ENCODE measurements at regions not wholly inside any gene's neighbourhood (a gene's known extent, or its start where the extent isn't known, plus 50 kb on each side); places are given as distances from the start of the nearest gene placed in this dataset.

DNA sequence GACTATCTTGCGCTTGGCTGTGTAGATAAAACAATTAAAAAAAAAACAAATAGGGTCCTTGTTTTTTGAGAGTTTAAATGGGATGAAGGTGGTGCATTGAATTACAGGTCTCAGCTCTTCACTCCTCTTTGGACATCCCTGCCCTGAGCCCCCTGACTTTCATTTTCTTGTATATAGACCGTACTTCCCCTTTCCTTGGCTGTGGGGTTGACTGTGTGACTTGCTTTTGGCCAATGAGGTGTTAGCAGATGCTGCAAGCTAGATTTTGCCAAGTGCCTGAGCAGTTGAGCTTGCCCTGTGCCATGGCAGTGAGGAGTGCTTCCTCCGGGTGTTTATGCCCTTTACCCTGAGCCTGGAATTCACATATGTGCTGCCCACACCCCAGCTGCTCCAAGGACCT lies 386.1 kb upstream of the ZFP64 start:
- DNase-seq (ENCODE audit: low read depth in 2 of 2), result no peak

DNA sequence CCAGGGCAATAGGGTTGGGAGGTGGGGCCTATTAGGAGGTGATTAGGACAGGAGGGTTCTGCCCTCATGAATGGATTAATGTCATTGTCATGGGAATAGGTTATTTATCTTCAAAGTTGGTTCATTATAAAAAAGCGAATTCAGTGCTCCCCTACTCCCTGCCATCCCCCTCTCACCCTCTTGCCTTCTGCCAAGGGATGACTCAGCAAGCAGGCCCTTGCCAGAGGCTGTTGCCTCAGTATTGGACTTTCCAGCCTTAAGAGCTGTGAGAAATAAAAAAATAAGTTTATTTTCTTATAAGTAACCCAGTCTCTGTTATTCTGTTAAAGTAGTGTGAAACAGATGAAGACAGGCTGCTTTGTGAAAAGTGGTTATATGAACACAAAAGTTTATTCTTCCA lies 381.1 kb upstream of the ZFP64 start:
- DNase-seq (ENCODE audit: low read depth in 2 of 2), result no peak

DNA sequence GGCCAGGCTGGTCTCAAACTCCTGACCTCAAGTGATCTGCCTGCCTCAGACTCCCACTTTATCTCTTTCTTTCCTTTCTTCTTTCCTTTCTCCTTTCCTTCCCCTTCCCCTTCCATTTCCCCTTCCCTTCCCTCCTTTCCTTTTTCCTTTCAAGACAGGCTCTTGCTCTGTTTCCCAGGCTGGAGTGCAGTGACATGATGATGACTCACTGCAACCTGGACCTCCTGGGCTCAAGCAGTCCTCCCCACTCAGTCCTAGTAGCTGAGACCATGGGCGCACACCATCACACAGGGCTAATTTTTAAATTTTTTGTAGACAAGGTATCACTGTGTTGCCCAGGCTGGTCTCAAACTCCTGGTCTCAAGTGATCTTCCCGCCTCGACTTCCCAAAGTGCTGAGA lies 377.6 kb upstream of the ZFP64 start:
- DNase-seq (ENCODE audit: low read depth in 2 of 2), result no peak

DNA sequence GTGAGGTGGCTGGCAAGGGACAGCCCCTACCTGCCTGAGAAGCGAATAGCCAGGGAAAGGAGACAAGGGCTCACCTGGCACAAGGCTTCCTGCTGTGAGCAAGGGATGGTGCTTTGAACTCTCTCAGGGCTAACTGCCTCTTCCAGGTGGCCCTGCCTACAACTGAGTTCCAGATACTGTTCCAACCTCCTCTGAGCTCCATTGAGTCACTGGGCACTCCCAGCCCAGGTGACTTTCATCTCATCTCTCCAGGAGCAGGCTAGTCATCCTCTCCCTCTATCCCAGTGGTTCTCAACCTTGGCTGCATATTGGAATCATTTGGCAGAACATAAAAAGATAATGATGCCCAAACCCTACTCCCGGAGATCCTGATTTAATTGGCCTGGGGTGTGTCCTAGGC lies 374.0 kb upstream of the ZFP64 start:
- no peak for DNase-seq (ENCODE audit: low read depth in 2 of 2)

DNA sequence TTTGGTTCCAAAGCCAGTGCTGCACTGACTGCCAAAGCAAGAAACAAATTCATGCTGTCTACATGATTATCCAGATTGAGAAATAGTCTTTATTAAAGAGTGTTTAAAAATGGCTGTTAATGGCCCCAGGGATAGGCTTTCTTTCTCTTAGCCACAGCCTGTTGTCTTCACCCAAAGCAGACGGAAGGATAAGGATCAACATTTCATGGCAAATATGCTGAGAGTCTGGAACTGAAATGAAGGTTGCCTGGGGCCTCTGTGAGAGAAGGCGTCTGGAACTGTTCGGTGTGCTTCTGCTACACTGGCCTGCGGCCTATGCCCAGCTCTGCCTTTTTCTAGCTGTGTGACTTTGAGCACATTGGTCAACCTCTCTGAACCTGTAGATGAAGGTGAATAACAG lies 373.0 kb upstream of the ZFP64 start:
- DNase-seq (ENCODE audit: low read depth in 2 of 2), result no peak

DNA sequence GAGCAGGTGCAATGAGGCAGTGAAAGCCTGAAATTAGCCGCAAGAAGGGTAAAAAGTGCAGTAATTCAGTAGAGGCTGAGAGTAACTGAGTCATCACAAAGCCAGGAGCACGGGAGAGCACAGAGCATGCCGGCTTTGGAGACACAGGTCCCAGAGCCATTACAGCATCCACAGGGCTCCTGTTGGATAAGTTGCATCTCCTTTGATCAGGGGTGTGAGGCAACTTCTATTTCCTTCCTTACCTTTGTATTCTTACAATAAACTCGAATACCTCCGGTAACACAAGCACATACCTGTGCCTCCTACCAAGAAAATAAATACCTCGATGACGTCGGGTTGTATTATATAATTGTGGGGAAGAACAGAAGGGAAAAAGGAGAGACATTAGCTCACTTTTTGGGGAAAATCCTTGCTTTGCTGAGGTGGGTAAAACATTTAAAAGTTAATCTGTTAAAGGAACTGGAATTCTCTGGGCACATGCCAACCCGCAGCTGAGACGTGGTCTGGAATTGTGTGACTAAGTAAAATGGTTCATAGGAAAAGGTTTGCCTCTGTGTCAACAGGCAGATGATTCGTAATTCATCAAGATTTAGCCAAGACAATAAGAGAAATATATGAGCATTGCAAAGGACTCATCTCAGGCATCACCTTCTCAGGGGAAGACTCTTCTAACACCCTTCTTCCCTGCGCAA lies 360.7 kb upstream of the ZFP64 start:
- no peak for DNase-seq (ENCODE audit: low read depth in 2 of 2)

DNA sequence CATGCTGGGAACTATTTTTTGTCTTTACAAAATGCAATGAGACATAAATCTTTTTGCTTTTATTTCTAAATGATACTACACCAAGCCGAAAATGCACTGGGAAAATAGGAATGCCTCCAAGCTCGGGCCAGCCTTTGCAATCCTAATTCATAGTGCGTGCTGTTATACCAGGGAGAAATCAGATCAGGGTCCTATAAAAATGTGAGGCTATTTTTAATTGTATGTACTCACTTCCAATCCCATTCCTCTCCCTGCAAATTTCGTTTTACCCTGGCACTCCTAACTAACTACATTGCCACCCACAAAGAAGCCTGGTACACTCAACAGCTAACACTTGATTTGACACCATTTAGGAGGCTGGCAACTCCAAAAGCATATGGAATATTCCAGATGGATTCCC lies 350.6 kb upstream of the ZFP64 start:
- DNase-seq (ENCODE audit: low read depth in 2 of 2), result no peak

DNA sequence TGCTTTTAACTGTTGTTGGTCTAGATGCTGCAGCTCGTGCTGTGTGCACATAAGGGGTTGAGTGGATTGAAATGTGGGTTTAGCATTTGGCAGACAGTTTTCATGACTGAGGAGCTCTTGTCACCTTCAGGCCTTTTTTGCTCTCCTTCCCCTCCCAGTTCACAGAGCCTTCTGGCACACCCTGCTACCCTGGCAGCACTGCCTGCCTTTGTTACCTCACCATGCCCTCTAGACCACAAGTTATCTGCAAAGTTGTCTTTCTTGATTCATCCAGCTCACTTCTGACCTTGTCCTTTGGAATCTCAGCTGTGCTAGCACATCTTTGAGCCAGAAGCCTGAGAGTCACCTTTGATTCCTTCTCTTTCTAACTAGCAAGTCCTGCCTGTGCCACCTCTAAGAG lies 348.9 kb upstream of the ZFP64 start:
- DNase-seq (ENCODE audit: low read depth in 2 of 2), result no peak

DNA sequence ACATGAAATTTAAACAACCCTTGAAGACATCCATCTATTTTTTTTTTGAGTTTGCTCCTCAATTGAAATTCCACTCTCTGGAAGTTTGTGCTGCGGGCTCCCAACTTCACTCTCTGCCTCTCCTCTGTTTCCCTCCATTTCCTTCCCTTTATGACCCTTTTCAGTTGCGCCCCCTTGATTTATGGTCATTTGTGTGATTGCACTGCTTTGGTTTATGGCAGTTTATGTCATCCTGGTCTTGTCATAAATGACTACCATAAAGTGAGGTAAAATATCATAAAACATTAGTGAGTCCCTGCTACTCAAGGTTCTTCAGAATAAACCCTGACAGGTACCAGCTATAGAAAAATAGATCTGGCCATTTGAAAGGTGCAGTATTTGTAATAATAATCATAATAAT lies 348.3 kb upstream of the ZFP64 start:
- DNase-seq (ENCODE audit: low read depth in 2 of 2), result no peak

DNA sequence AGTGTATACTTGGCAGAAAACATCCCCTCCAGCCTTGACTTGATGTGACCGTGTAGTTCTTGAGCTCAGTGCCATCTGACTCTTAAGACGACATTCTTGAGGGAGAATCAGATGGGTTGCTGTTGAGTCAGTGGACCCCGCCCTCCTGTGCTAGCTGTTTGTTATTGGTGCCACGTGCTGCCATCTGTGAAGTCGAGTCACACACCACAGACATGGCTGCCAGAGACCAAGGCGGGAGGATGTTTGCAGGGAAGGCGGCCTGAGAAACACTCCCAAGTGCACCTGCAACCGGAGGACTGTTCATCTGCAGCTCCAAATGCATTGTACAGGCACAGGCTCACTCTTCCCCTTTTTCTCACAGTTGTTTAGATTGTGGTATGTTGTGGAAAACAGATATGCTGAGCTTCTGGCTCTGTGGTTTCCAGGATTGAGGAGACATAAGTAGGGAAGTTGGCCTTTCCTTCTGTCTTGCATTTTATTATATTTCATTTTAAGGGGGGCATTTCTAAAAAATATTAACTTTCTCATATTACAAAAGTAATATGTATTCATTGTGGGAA lies 345.3 kb upstream of the ZFP64 start:
- no peak for DNase-seq (ENCODE audit: low read depth in 2 of 2)

DNA sequence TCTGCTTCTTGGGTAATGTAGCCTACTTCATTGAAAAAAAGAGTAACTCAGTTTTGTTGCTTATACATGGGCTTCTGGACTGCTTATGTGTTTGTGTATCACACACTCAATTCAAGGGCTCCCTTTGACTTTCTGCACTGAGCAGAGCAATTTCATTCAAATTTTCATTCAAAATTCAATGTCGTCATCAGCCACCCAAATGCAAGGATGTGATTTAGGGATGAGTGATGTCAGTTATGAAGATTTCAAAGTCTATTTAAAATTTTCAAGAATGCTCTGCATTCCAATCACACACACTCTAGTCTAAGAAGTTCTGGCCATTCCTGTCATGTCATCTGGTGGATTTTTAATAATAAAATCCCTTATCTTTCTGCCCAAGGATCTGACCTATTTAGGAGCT lies 344.5 kb upstream of the ZFP64 start:
- DNase-seq (ENCODE audit: low read depth in 2 of 2), result no peak

DNA sequence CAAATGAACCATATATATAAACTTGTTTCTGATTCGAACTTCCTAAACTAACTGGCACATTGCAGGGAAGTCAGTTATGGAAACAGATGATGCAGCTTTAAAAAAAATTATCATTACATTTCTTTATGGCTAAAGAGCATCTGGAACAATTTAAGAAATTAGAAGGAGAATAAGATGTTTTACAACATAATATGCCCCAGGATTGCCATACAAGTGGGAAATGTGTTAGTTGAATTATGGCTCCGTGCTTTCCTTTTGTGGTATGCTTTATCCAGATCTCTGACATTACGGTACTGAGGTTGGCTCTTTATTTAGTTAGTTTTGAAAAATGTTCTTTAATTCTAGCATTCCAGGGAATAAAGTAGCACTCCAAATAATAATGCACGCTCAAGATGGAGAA lies 343.0 kb upstream of the ZFP64 start:
- no peak for DNase-seq (ENCODE audit: low read depth in 2 of 2)

DNA sequence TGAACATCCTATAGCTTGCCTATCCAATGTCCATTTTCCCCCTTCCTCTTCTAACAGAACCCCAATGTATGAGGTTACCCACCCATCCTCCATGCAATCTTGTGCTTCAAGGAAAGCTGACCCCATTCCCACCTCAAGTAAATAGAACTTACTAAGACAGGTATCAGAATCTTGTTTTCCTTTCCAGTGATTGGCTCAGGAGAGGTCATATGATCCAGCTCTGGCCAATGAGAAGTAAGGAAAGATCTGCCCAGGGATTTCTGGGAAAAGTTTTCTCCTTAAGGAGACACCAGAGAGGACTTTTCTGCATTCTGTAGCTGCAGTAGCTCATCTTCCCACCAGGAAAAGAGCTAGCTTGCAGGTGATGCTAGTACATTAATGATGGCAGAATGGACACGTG lies 341.8 kb upstream of the ZFP64 start:
- DNase-seq (ENCODE audit: low read depth in 2 of 2), result no peak

DNA sequence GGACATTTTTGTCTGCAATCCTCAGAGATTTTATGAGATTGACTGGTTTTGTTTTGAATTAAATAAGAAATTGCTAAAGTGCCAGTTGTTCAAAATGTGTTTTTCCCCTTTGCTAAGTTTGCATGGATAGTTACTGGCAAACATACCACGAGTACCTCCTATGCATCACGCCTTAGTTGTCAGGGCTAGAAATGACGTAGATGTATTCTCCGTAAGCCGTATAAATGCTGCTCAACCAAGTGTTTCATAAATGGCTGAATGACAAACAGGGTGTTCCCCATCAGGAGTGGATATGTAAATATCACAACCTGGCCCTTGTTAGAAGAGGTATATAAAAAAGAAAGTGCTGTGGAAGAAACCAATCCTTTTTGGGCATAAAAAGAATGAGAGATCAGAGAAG lies 341.1 kb upstream of the ZFP64 start:
- DNase-seq (ENCODE audit: low read depth in 2 of 2), result no peak

DNA sequence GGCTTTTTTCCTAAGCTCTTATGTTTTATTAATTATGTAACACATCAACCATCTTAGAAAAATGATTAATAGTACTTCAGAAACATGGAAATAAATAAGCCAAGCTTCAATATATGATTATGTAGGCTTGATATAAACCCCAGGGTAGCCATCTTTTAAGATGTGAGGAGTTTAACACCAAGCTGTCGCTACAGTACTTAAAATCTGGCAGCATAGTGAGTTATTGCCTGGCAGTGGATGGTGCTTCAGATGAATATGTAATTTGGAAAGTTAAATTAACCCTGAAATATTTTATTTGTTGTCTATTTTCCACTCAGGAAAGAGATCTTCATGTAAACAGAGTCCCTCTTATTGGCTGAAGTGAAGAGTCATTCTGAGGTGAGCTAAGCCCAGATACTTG lies 339.0 kb upstream of the ZFP64 start:
- no peak for DNase-seq (ENCODE audit: low read depth in 2 of 2)

DNA sequence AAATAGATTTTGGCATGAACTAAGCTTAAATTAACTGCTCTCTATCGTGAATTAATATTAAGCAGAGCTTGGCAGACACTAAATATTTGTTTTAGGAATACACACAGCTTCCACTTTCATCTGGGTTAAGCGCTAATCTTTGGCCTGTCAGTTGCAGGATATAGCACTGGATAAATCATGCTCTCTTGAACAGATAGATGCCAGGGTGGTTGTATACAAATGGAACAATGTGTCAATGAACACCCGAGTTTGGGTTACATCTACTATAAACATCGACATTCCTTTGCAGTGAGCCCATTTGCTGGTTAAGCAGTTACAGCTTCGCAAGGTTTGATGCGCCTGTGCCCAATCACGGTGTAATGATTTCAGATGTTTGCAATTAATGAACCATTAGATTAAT lies 338.2 kb upstream of the ZFP64 start:
- DNase-seq (ENCODE audit: low read depth in 2 of 2), result no peak

DNA sequence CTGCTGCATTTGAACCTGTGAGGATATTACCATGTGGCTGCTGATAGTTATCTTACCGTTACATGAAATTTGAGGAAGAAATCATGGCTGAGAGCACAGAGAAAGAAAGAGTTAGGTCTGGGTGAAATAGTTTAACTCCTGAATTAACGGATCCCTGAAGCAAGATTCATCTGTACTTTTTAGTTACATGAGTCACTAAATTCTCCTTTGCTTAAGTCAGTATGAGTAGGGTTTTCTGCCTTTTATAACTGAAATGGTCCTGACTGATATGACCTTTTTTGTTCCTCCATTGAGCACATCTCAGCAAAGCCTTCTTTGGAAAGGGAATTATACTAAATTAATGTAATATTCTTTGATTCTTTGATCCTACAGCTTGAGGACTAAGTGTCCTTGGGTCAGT lies 333.3 kb upstream of the ZFP64 start:
- no peak for DNase-seq (ENCODE audit: low read depth in 2 of 2)

DNA sequence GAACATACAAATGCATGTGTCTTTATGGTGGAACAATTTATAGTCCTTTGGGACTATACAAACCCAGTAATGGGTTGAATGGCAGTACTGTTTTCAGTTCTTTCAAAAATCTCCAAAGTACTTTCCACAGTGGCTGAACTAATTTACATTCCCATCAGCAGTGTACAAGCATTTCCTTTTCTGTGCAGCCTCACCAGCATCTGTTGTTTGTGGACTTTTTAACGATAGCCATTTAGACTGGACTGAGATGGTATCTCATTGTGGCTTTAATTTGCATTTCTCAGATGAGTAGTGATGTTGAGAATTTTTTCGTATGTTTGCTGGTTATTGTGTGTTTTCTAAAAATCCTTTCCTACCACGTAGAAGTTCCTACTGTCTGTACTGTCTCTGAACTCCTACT lies 327.2 kb upstream of the ZFP64 start:
- no peak for DNase-seq (ENCODE audit: low read depth in 2 of 2)

DNA sequence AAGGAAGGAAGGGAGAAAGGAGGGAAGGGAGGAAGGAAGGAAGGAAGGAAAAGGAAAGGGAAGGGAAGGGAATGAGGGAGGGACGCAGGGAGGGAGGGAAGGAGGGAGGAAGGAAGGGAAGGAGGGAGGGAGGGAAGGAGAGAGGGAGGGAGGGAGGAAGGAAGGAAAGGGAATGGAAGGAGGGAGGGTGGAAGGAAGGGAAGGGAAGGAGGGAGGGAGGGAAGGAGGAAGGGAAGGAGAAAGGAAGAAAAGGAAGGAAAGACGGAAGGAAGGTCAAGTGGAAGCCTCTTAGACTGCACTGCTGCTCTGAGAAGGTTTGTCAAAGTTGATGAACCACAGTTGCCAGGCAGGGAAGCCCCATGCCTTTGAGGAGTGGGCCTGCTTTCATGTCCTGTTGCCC lies 324.3 kb upstream of the ZFP64 start:
- DNase-seq (ENCODE audit: low read depth in 2 of 2), result no peak

DNA sequence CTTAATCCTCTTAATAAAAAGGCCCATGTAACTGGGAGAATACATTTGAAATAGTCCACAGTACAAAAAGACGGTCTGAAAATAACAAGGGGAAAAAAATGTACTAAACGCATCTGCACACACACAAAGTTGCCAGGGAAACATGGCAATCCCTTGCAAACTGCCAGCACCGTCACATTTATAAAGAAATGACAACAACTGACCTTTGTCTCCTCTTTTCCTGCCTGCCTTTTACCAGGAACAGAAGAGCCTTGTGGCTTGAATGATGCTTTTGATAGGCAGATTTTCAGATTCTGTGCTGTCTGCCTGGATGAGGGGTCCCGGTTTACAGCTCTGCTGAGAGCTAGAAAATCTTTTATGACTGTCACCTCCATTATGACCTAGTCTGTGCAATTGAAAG lies 308.6 kb upstream of the ZFP64 start:
- DNase-seq (ENCODE audit: low read depth in 2 of 2), result no peak

DNA sequence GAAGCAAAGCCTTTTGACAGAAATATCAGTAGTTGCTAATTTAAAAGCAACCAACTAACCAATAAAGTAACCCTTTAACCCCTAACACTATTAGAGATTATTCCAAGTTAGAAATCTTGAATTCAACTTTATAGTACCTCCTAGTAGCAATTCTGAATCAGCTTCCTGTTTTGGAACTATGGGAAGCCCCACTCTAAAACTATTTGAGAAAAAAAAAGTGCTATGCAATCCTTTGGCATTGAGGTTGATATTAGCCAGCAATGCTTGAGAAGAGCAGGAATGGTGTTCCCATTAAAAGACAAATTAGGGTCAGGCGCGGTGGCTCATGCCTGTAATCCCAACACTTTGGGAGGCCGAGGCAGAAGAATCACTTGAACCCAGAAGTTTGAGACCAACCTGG lies 306.2 kb upstream of the ZFP64 start:
- DNase-seq (ENCODE audit: low read depth in 2 of 2), result no peak

DNA sequence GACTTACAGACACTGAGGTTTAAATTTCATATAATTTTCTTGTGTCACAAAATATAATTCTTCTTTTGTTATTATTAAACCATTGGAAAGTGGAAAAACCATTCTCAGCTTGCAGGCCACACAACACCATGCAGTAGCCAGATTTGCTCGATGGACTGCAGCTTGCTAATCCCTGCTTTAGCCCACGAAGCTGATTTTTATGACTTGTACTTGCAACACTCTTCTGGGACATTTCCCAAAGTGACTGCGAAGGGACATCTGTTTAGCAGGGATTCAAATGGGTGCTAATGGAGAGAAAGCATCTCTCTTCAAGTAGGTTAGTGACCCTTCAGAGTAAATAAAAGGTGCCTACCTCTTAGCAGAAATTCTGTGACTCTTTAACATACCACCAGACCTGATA lies 304.6 kb upstream of the ZFP64 start:
- no peak for DNase-seq (ENCODE audit: low read depth in 2 of 2)

DNA sequence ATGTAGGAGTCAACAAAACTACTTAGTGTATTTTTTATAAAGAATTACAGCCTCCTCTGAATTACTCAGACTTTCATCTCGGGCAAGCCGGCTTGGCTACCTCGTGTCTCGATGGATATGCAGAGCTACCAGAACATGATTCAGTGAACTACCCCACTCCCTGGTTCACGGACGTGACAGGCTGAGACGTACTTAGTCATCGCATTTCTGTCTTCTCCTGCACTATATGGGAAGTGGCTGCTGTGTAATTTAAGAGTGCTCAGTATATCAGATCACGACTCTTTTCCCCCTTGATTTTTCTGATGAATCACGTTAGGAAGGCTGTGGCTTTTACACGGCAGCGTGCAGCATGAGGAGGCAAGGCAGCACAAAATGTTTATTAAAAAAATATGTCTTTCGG lies 302.7 kb upstream of the ZFP64 start:
- DNase-seq (ENCODE audit: low read depth in 2 of 2), result peak; percentile 8 to 50

DNA sequence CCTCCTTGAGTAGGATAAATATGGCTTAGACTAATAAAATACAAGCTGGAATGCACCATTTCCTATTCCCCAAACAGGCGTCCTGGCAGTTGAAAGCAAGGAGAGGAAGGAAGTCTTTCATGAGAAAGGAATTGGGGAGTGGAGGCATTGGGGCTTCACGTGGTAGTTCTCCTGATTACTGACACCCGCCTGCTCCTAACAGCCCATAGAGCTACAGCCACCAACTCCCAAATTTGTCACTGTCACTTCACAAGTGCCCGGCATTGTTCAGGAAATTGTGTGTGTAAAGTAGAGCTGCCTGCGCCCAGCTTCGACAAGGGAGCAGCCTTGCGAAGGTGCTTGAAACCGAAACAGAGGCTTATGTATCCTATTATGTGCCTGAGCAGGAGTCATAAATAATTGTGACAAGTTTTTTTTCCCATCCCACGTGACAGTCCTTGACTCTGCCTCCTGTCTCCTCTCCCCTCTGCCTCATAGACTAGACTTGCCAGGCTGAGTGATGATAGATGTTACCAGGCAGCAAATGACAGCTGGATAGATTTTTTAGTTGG lies 301.7 kb upstream of the ZFP64 start:
- DNase-seq (ENCODE audit: low read depth in 2 of 2), result no peak

Measured in activated CD8-positive, alpha-beta memory T cell treated with anti-CD3 and anti-CD28 coated beads for 4 hours (primary cell).